BE2C (cell line): ENCODE measurements at regions not wholly inside any gene's neighbourhood (a gene's known extent, or its start where the extent isn't known, plus 50 kb on each side); places are given as distances from the start of the nearest gene placed in this dataset.
"Not testable (repeated sequence)": the region's sequence is repeated elsewhere in the genome, so short reads cannot be mapped to it uniquely, and the experiment has no call there.

ENCODE experiments used
- DNase-seq: peaks from one replicate; pipeline ENCODE4 v3.0.0-alpha.2; 2020
- H3K27me3 ChIP-seq: fragments of 250-450 bp; sonication (Bioruptor Pico); 2 replicates; pipeline ENCODE4 v1.5.1; 2020; ENCODE audit warnings: mild to moderate bottlenecking
- H3K36me3 ChIP-seq: fragments of 250-450 bp; sonication (Bioruptor Pico); 2 replicates; pipeline ENCODE4 v1.5.1; 2020; ENCODE audit warnings: mild to moderate bottlenecking
- H3K4me1 ChIP-seq: fragments of 250-450 bp; sonication (Bioruptor Pico); 2 replicates; pipeline ENCODE4 v1.5.1; 2020
- H3K4me3 ChIP-seq: 2 replicates; pipeline ENCODE4 v1.5.1; 2011; ENCODE audit warnings: low read depth, low read length
- H3K9me3 ChIP-seq: fragments of 250-450 bp; sonication (Bioruptor Pico); 2 replicates; pipeline ENCODE4 v1.5.1; 2020
- CTCF ChIP-seq: IDR thresholded peaks from 2 replicates; pipeline ENCODE4 v1.5.1; 2012; ENCODE audit warnings: mild to moderate bottlenecking, low read depth, low read length

GRCh38 chr1:98110674-98111073 lies 189.8 kb upstream of the DPYD start:
- no peak for TF ChIP-seq CTCF
- no peaks in the 10 kb centered on the region for H3K27me3 ChIP-seq
- no peak overlapping the region for H3K4me3 ChIP-seq
- H3K9me3 ChIP-seq, result no peaks in the 10 kb centered on the region; the same call in 1 of the 2 replicates
- peaks cover under 1% of the 10 kb centered on the region; the same call in 1 of the 2 replicates for H3K4me1 ChIP-seq
- no peaks in the 10 kb centered on the region for H3K36me3 ChIP-seq
- no peak for DNase-seq

- H3K9me3 ChIP-seq, H3K27me3 ChIP-seq, H3K36me3 ChIP-seq, H3K4me3 ChIP-seq, DNase-seq: not testable (repeated sequence)
- peaks cover 16% of the 10 kb centered on the region for H3K4me1 ChIP-seq
Observed at GRCh38 chr1:98108378-98108777, 187.5 kb upstream of the DPYD start.

- no peaks in the 10 kb centered on the region; the same call in 1 of the 2 replicates for H3K9me3 ChIP-seq
- TF ChIP-seq CTCF, result no peak
- no peak for DNase-seq
- no peaks in the 10 kb centered on the region for H3K36me3 ChIP-seq
- H3K27me3 ChIP-seq, result no peaks in the 10 kb centered on the region
- no peak overlapping the region for H3K4me3 ChIP-seq
- peaks cover 16% of the 10 kb centered on the region for H3K4me1 ChIP-seq
Observed at GRCh38 chr1:98107256-98107655, 186.4 kb upstream of the DPYD start.

- no peak for DNase-seq
- TF ChIP-seq CTCF, result no peak
- Histone ChIP-seq H3K4me1 (peaks cover 31% of the 10 kb centered on the region), H3K36me3 (no peaks in the 10 kb centered on the region), H3K9me3 (no peaks in the 10 kb centered on the region; the same call in 1 of the 2 replicates), H3K4me3 (no peak overlapping the region), H3K27me3 (no peaks in the 10 kb centered on the region)
Observed at GRCh38 chr1:98104289-98104688, 183.5 kb upstream of the DPYD start.

- no peaks in the 10 kb centered on the region; the same call in 1 of the 2 replicates for H3K9me3 ChIP-seq
- H3K4me3 ChIP-seq, result no peak overlapping the region
- H3K27me3 ChIP-seq, result no peaks in the 10 kb centered on the region
- H3K4me1 ChIP-seq, result peaks cover 35% of the 10 kb centered on the region
- TF ChIP-seq CTCF, result no peak
- DNase-seq, result no peak
- no peaks in the 10 kb centered on the region for H3K36me3 ChIP-seq
Observed at GRCh38 chr1:98103617-98104285, 182.9 kb upstream of the DPYD start.

GRCh38 chr1:98102345-98103030 lies 181.7 kb upstream of the DPYD start:
- DNase-seq, result no peak
- Histone ChIP-seq H3K27me3 (no peaks in the 10 kb centered on the region), H3K9me3 (no peaks in the 10 kb centered on the region; the same call in 1 of the 2 replicates), H3K4me1 (peaks cover 37% of the 10 kb centered on the region), H3K36me3 (no peaks in the 10 kb centered on the region), H3K4me3 (no peak overlapping the region)
- no peak for TF ChIP-seq CTCF
